ENCODE measurements at regions not wholly inside any gene's neighbourhood (a gene's known extent, or its start where the extent isn't known, plus 50 kb on each side); places are given as distances from the start of the nearest gene placed in this dataset.

GRCh38 chr5:165086465-165086864 is 1581.0 kb downstream of the MAT2B start:
- TF ChIP-seq CTCF (IDR thresholded peaks at IDR 0.05) (no peak), POLR2A (IDR thresholded peaks at IDR 0.05) (no peak)
